ENCODE measurements at regions not wholly inside any gene's neighbourhood (a gene's known extent, or its start where the extent isn't known, plus 50 kb on each side); places are given as distances from the start of the nearest gene placed in this dataset.

GRCh38 chr1:30137001-30137400, 586.4 kb downstream of the MATN1 start:
- H3K27me3 ChIP-seq (ENCODE audit: insufficient read depth, low read depth, low read length): no peaks in the 10 kb centered on the region
- H4K20me1 ChIP-seq (ENCODE audit: insufficient read depth): no peaks in the 10 kb centered on the region
- no peak overlapping the region for H3K4me3 ChIP-seq (ENCODE audit: low read length)
- H3K36me3 ChIP-seq (ENCODE audit: insufficient read depth, low read length): no peaks in the 10 kb centered on the region
- H3K79me2 ChIP-seq (replicated peaks; ENCODE audit: insufficient read depth, low read length): no peaks in the 10 kb centered on the region
- H3K4me2 ChIP-seq (ENCODE audit: low read length): no peak overlapping the region
- no peak for TF ChIP-seq EP300 (conservative IDR thresholded peaks at IDR 0.05; ENCODE audit: poor library complexity, severe bottlenecking)
- TF ChIP-seq SMC3 (conservative IDR thresholded peaks at IDR 0.05; ENCODE audit: poor library complexity): no peak
- no peak for TF ChIP-seq POLR2AphosphoS5 (IDR thresholded peaks at IDR 0.05)
- no peak for TF ChIP-seq CTCF (IDR thresholded peaks at IDR 0.05; ENCODE audit: poor library complexity, severe bottlenecking)
- no peak for TF ChIP-seq RAD21 (conservative IDR thresholded peaks at IDR 0.05)
- H3K9ac ChIP-seq (ENCODE audit: low read length): no peak overlapping the region
- no peak overlapping the region for H3K27ac ChIP-seq (ENCODE audit: low read length)
- no peaks in the 10 kb centered on the region for H3F3A ChIP-seq (ENCODE audit: insufficient read depth, low read length, poor library complexity, severe bottlenecking)
- H3K9me2 ChIP-seq (ENCODE audit: insufficient read depth, low read length): no peaks in the 10 kb centered on the region
- H2AFZ ChIP-seq (ENCODE audit: low read depth, low read length): no peak overlapping the region
- H3K9me3 ChIP-seq (ENCODE audit: low read length): no peaks in the 10 kb centered on the region

GRCh38 chr1:30135698-30136097, 587.7 kb downstream of the MATN1 start:
- TF ChIP-seq CTCF (IDR thresholded peaks at IDR 0.05; ENCODE audit: poor library complexity, severe bottlenecking) (no peak), EZH2 (IDR thresholded peaks at IDR 0.05; ENCODE audit: borderline replicate concordance, insufficient read depth, low read length, poor library complexity, severe bottlenecking) (no peak), MXI1 (conservative IDR thresholded peaks at IDR 0.05; ENCODE audit: poor library complexity, severe bottlenecking) (no peak)
- H3K9ac ChIP-seq (ENCODE audit: low read length): no peak overlapping the region
- no peaks in the 10 kb centered on the region for H3K9me2 ChIP-seq (ENCODE audit: insufficient read depth, low read length)
- no peaks in the 10 kb centered on the region for H3K79me2 ChIP-seq (replicated peaks; ENCODE audit: insufficient read depth, low read length)
- H3K4me3 ChIP-seq (ENCODE audit: low read length): no peak overlapping the region
- no peaks in the 10 kb centered on the region for H3F3A ChIP-seq (ENCODE audit: insufficient read depth, low read length, poor library complexity, severe bottlenecking)
- H3K4me2 ChIP-seq (ENCODE audit: low read length): no peak overlapping the region
- H4K20me1 ChIP-seq (ENCODE audit: insufficient read depth): no peaks in the 10 kb centered on the region
- no peak overlapping the region for H3K27ac ChIP-seq (ENCODE audit: low read length)
- H2AFZ ChIP-seq (ENCODE audit: low read depth, low read length): no peak overlapping the region
- H3K27me3 ChIP-seq (ENCODE audit: insufficient read depth, low read depth, low read length): no peaks in the 10 kb centered on the region
- H3K9me3 ChIP-seq (ENCODE audit: low read length): no peaks in the 10 kb centered on the region
- H3K36me3 ChIP-seq (ENCODE audit: insufficient read depth, low read length): no peaks in the 10 kb centered on the region

- Histone ChIP-seq H3K9me2 (ENCODE audit: insufficient read depth, low read length) (no peaks in the 10 kb centered on the region), H3F3A (ENCODE audit: insufficient read depth, low read length, poor library complexity, severe bottlenecking) (no peaks in the 10 kb centered on the region), H3K4me2 (ENCODE audit: low read length) (no peak overlapping the region), H3K79me2 (replicated peaks; ENCODE audit: insufficient read depth, low read length) (no peaks in the 10 kb centered on the region), H3K27me3 (ENCODE audit: insufficient read depth, low read depth, low read length) (no peaks in the 10 kb centered on the region), H3K36me3 (ENCODE audit: insufficient read depth, low read length) (no peaks in the 10 kb centered on the region), H3K27ac (ENCODE audit: low read length) (no peak overlapping the region), H2AFZ (ENCODE audit: low read depth, low read length) (no peak overlapping the region), H3K4me3 (ENCODE audit: low read length) (no peak overlapping the region), H3K9ac (ENCODE audit: low read length) (no peak overlapping the region), H3K9me3 (ENCODE audit: low read length) (no peaks in the 10 kb centered on the region), H4K20me1 (ENCODE audit: insufficient read depth) (no peaks in the 10 kb centered on the region)
- TF ChIP-seq MXI1 (conservative IDR thresholded peaks at IDR 0.05; ENCODE audit: poor library complexity, severe bottlenecking): no peak
- TF ChIP-seq RAD21 (conservative IDR thresholded peaks at IDR 0.05): no peak
- no peak for TF ChIP-seq EZH2 (IDR thresholded peaks at IDR 0.05; ENCODE audit: borderline replicate concordance, insufficient read depth, low read length, poor library complexity, severe bottlenecking)
- no peak for TF ChIP-seq REST (IDR thresholded peaks at IDR 0.05; ENCODE audit: borderline replicate concordance)
- no peak for TF ChIP-seq TAF1 (IDR thresholded peaks at IDR 0.05; ENCODE audit: low read depth)
- TF ChIP-seq EP300 (conservative IDR thresholded peaks at IDR 0.05; ENCODE audit: poor library complexity, severe bottlenecking): no peak
- no peak for TF ChIP-seq SMC3 (conservative IDR thresholded peaks at IDR 0.05; ENCODE audit: poor library complexity)
These were observed 588.7 kb downstream of the MATN1 start for GRCh38 chr1:30134466-30135217.

Measured in neural cell (in vitro differentiated cells).